ENCODE measurements at regions not wholly inside any gene's neighbourhood (a gene's known extent, or its start where the extent isn't known, plus 50 kb on each side); places are given as distances from the start of the nearest gene placed in this dataset.

GRCh38 chr4:59348949-59349348 lies 1851.2 kb upstream of the ADGRL3 start:
- TF ChIP-seq, protein P1, sequence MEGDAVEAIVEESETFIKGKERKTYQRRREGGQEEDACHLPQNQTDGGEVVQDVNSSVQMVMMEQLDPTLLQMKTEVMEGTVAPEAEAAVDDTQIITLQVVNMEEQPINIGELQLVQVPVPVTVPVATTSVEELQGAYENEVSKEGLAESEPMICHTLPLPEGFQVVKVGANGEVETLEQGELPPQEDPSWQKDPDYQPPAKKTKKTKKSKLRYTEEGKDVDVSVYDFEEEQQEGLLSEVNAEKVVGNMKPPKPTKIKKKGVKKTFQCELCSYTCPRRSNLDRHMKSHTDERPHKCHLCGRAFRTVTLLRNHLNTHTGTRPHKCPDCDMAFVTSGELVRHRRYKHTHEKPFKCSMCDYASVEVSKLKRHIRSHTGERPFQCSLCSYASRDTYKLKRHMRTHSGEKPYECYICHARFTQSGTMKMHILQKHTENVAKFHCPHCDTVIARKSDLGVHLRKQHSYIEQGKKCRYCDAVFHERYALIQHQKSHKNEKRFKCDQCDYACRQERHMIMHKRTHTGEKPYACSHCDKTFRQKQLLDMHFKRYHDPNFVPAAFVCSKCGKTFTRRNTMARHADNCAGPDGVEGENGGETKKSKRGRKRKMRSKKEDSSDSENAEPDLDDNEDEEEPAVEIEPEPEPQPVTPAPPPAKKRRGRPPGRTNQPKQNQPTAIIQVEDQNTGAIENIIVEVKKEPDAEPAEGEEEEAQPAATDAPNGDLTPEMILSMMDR (IDR thresholded peaks at IDR 0.05) = no peak
- no peak for TF ChIP-seq POLR2A (IDR thresholded peaks at IDR 0.05)

GRCh38 chr4:59369229-59369628 lies 1830.9 kb upstream of the ADGRL3 start:
- TF ChIP-seq POLR2A (IDR thresholded peaks at IDR 0.05) (no peak), EP300 (IDR thresholded peaks at IDR 0.05) (no peak)
- TF ChIP-seq, protein P1 (IDR thresholded peaks at IDR 0.05) = no peak
- no peaks in the 10 kb centered on the region for H3K27me3 ChIP-seq
- no peaks in the 10 kb centered on the region for H3K36me3 ChIP-seq
- H3K9me3 ChIP-seq = no peaks in the 10 kb centered on the region
- no peak for DNase-seq (ENCODE audit: low spot score in 2 of 2)
- H3K27ac ChIP-seq = no peak overlapping the region
- H3K4me3 ChIP-seq = no peak overlapping the region
- H3K4me1 ChIP-seq = no peaks in the 10 kb centered on the region

More at GRCh38 chr4:59348949-59349348, 1851.2 kb upstream of the ADGRL3 start:
- Histone ChIP-seq H3K9me3 (no peaks in the 10 kb centered on the region), H3K27me3 (no peaks in the 10 kb centered on the region), H3K27ac (no peak overlapping the region), H3K4me3 (no peak overlapping the region), H3K36me3 (no peaks in the 10 kb centered on the region), H3K4me1 (no peaks in the 10 kb centered on the region)
- no peak for DNase-seq (ENCODE audit: low spot score in 2 of 2)

DNA sequence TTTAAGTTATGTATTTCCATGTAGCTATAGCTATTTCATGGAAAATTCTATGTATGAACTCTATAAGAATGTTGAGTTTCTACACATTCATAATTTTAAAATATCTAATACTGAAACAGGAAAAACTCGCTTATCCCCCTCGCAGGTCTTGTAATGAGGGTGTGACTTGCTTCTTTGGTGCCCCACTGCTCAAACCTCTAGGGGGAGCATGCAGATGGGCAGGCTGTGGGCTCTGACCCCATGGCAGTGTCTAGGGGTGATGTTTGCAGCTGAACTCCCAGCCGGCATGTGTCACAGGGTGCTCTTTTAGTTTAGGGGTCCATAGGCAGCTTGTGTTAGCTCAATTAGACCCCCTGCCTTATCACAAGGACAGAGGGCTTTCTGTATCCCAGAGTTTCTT lies 1825.7 kb upstream of the ADGRL3 start:
- no peak overlapping the region for H3K4me3 ChIP-seq
- no peaks in the 10 kb centered on the region for H3K36me3 ChIP-seq
- H3K27ac ChIP-seq = no peak overlapping the region
- 88 to 92% methylated on average over 3 of the region's 3 CpGs for WGBS, 2 donors
- no peaks in the 10 kb centered on the region for H3K27me3 ChIP-seq
- peaks cover 0 to 5% (median 0%) of the 10 kb centered on the region in 4 donors for H3K9me3 ChIP-seq
- no peak for DNase-seq (ENCODE audit: low spot score in 2 of 2)
- no peaks in the 10 kb centered on the region for H3K4me1 ChIP-seq
- TF ChIP-seq, protein P1 (IDR thresholded peaks at IDR 0.05) = no peak
- no peak for TF ChIP-seq EP300 (IDR thresholded peaks at IDR 0.05)
- no peak for TF ChIP-seq POLR2A (IDR thresholded peaks at IDR 0.05)

DNA sequence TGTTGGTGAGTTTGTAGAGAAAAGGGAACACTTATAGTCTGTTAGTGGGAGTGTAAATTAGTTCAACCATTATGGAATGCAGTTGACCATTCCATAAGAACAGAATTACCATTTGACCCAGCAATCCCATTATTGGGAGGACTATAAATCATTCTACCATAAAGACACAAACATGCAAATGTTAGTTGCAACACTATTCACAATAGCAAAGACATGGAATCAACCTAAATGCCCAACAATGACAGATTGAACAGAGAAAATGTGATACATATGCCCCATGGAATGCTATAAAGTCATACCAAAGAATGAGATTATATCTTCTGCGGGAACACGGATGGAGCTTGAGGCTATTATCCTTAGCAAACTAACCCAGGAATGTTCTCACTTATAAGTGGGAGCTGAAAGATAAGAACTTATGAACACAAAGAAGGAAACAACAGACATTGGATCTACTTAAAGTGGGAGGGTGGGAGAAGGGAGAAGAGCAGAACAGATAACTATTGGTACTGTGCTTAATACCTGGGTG lies 1819.2 kb upstream of the ADGRL3 start:
- Histone ChIP-seq H3K27me3 (no peaks in the 10 kb centered on the region), H3K4me1 (no peaks in the 10 kb centered on the region), H3K36me3 (no peaks in the 10 kb centered on the region), H3K9me3 (peaks cover 0 to 5% (median 0%) of the 10 kb centered on the region in 4 donors), H3K4me3 (no peak overlapping the region), H3K27ac (no peak overlapping the region)
- WGBS, 2 donors = 80 to 83% methylated on average over 2 of the region's 2 CpGs
- TF ChIP-seq EP300 (IDR thresholded peaks at IDR 0.05) (no peak), POLR2A (IDR thresholded peaks at IDR 0.05) (no peak)
- TF ChIP-seq, protein P1 (IDR thresholded peaks at IDR 0.05) = no peak
- no peak for DNase-seq (ENCODE audit: low spot score in 2 of 2)

- Histone ChIP-seq H3K9me3 (peaks cover 0 to 5% (median 0%) of the 10 kb centered on the region in 4 donors), H3K4me1 (no peaks in the 10 kb centered on the region), H3K4me3 (no peak overlapping the region), H3K27ac (no peak overlapping the region), H3K27me3 (no peaks in the 10 kb centered on the region), H3K36me3 (no peaks in the 10 kb centered on the region)
- DNase-seq (ENCODE audit: low spot score in 2 of 2) = no peak
- WGBS, 2 donors = 87 to 93% methylated on average over 2 of the region's 2 CpGs
- TF ChIP-seq POLR2A (IDR thresholded peaks at IDR 0.05) (no peak), EP300 (IDR thresholded peaks at IDR 0.05) (no peak)
- TF ChIP-seq, protein P1 (IDR thresholded peaks at IDR 0.05) = no peak
Measured at GRCh38 chr4:59381591-59381990, 1818.5 kb upstream of the ADGRL3 start.

All from tibial nerve (tissue), 4 donors.